Heart right ventricle (tissue), 16 donors: ENCODE measurements at regions not wholly inside any gene's neighbourhood (a gene's known extent, or its start where the extent isn't known, plus 50 kb on each side); places are given as distances from the start of the nearest gene placed in this dataset.

ENCODE experiments used
- ATAC-seq, 8 donors: fragments of 200-7000 bp; cut with Tn5 transposase; one replicate each; pipeline ENCODE4 v1.9.1; 2020; ENCODE audit warnings: mild to moderate bottlenecking in 8 of 8, moderate library complexity in 8 of 8, moderate number of reproducible peaks in 1 of 8
- DNase-seq, 2 donors: peaks; one replicate each; pipeline ENCODE4 v3.0.0-alpha.2; 2020
- H3K27ac ChIP-seq, 10 donors: fragments of 200-600 bp; sonication (generic) in 2 of 10; one replicate each; pipeline versions ENCODE4 v1.5.0 to v1.8.0; 2020 to 2022; ENCODE audit warnings: mild to moderate bottlenecking in 3 of 10
- H3K27me3 ChIP-seq, 7 donors: fragments of 200-600 bp; one replicate each; pipeline ENCODE4 v1.8.0; 2021 to 2022; ENCODE audit warnings: mild to moderate bottlenecking in 2 of 7
- H3K36me3 ChIP-seq, 9 donors: fragments of 200-600 bp; sonication (generic) in 1 of 9; one replicate each; pipeline versions ENCODE4 v1.5.0 to v1.8.0; 2020 to 2022; ENCODE audit warnings: mild to moderate bottlenecking in 2 of 9
- H3K4me1 ChIP-seq, 9 donors: fragments of 200-600 bp; sonication (generic) in 1 of 9; one replicate each; pipeline versions ENCODE4 v1.5.0 to v1.8.0; 2020 to 2022; ENCODE audit warnings: mild to moderate bottlenecking in 4 of 9
- H3K4me3 ChIP-seq, 10 donors: fragments of 200-600 bp; sonication (generic) in 2 of 10; one replicate each; pipeline versions ENCODE4 v1.5.0 to v1.8.0; 2020 to 2022; ENCODE audit warnings: mild to moderate bottlenecking in 7 of 10, moderate library complexity in 2 of 10
- H3K9me3 ChIP-seq, 11 donors: fragments of 200-600 bp in 10 of 11; sonication (generic) in 2 of 11; one replicate each; pipeline versions ENCODE4 v1.5.0 to v1.8.0; 2013 to 2022; ENCODE audit warnings: mild to moderate bottlenecking in 2 of 11, control low read depth in 1 of 11, moderate library complexity in 1 of 11
- CTCF ChIP-seq, 9 donors: fragments of 200-600 bp; sonication (generic) in 2 of 9; IDR thresholded peaks; one replicate each; pipeline versions ENCODE4 v1.5.0 to v1.8.0; 2021 to 2022; ENCODE audit warnings: antibody characterized with exemption in 9 of 9, mild to moderate bottlenecking in 5 of 9, moderate library complexity in 1 of 9
- WGBS, 2 donors: extraction: QIAGEN DNeasy Blood & Tissue Kit; methylation state at CpG; one replicate each; pipeline ENCODE4 v1.1.7; 2013; ENCODE audit warnings: inconsistent platforms in 1 of 2; 5-methylcytosine and 5-hydroxymethylcytosine counted together
- intact Hi-C, 10 donors: fragments of 100-400 bp; cut with DNase I; formaldehyde crosslinking; loops; one replicate each; pipeline versions ENCODE4 v1.11.1 to v1.14.2; 2022
- donor health status: Arrhythmogenic right ventricular cardiomyopathy.
- donor health status: ischemic (EF 13 %, LVEDD 7.1; RV severe dilation, severe dysfunction).
- donor health status: healthy with polysubstance abuse.
- donor health status: DM: no; HTN: yes; CAD: no.
- donor health status: DM: no; HTN: no; CAD: no.
- donor health status: ischemic (EF 25% LVEDD 6.9; RV normal size, moderate dysfunction).
- donor health status: ischemic (EF 25% LVEDD 5.7; RV mildly dilated, moderate dysfunction).
- donor health status: healthy.
- donor health status: DM: yes; HTN: yes; CAD: no.
- donor health status: Ischemic cardiomyopathy.
- donor health status: ischemic (EF 35%, LVEDD 5.7; RV mildly dilated, moderate dysfunction).
- donor health status: nonischemic (EF 11% LVEDD 7.7; RV severe dilation, severe dysfunction).
- donor health status: DM: yes; HTN: yes; CAD: no.
- donor health status: PGD.
- donor health status: ischemic (EF 29% LVEDD 5.4; RV normal size, mild dysfunction).
- donor health status: nonischemic (EF 23%, LVEDD 6.1; RV moderate dilation, normal function).

- DNase-seq (no peak), ATAC-seq (no peak)
- H3K36me3 ChIP-seq: no peaks in the 10 kb centered on the region
- intact Hi-C loops: no loop called here
- no peak overlapping the region for H3K27ac ChIP-seq
- H3K9me3 ChIP-seq: no peaks in the 10 kb centered on the region
- H3K27me3 ChIP-seq: no peaks in the 10 kb centered on the region
- H3K4me3 ChIP-seq: no peak overlapping the region
- H3K4me1 ChIP-seq: no peaks in the 10 kb centered on the region
- no peak for TF ChIP-seq CTCF (IDR thresholded peaks at IDR 0.05)
- WGBS, 2 donors: 80 to 84% methylated on average over 3 of the region's 3 CpGs
Observed at GRCh38 chr5:74063821-74064220, 437.8 kb downstream of the ARHGEF28 start.

GRCh38 chr5:74063346-74063745, 437.4 kb downstream of the ARHGEF28 start:
- Histone ChIP-seq H3K4me3 (no peak overlapping the region), H3K36me3 (no peaks in the 10 kb centered on the region), H3K27me3 (no peaks in the 10 kb centered on the region), H3K9me3 (no peaks in the 10 kb centered on the region), H3K27ac (no peak overlapping the region), H3K4me1 (no peaks in the 10 kb centered on the region)
- TF ChIP-seq CTCF (IDR thresholded peaks at IDR 0.05): no peak
- DNase-seq: no peak
- ATAC-seq: no peak
- WGBS, 2 donors: 80 to 93% methylated on average over 4 of the region's 4 CpGs
- intact Hi-C loops: no loop called here

- no peaks in the 10 kb centered on the region for H3K9me3 ChIP-seq
- H3K4me1 ChIP-seq: peaks cover 0 to 8% (median 3%) of the 10 kb centered on the region in 9 donors
- intact Hi-C loops: no loop called here
- H3K36me3 ChIP-seq: no peaks in the 10 kb centered on the region
- 84 to 97% methylated on average over 1 of the region's 1 CpG for WGBS, 2 donors
- DNase-seq (no peak), ATAC-seq (no peak)
- H3K27ac ChIP-seq: no peak overlapping the region
- TF ChIP-seq CTCF (IDR thresholded peaks at IDR 0.05): no peak
- no peaks in the 10 kb centered on the region for H3K27me3 ChIP-seq
- H3K4me3 ChIP-seq: no peak overlapping the region
Observed at GRCh38 chr5:74061292-74061691, 435.3 kb downstream of the ARHGEF28 start.

GRCh38 chr5:74059706-74060105, 433.7 kb downstream of the ARHGEF28 start:
- ATAC-seq: no peak
- intact Hi-C loops: loop anchor here in 2 of 10 donors (5.0 to 10.0 kb wide), 2 partner anchors 115 to 583 kb away; partner anchors contain the start of gene ENC1 (in 1 of the 2)
- no peak for DNase-seq
- peaks cover 0 to 20% (median 8%) of the 10 kb centered on the region in 9 donors for H3K4me1 ChIP-seq
- H3K36me3 ChIP-seq: no peaks in the 10 kb centered on the region
- no peak for TF ChIP-seq CTCF (IDR thresholded peaks at IDR 0.05)
- 41 to 76% methylated on average over 1 of the region's 1 CpG for WGBS, 2 donors
- H3K27ac ChIP-seq: no peak overlapping the region
- H3K27me3 ChIP-seq: peaks cover 0 to 3% (median 0%) of the 10 kb centered on the region in 7 donors
- H3K9me3 ChIP-seq: no peaks in the 10 kb centered on the region
- H3K4me3 ChIP-seq: no peak overlapping the region
